ENCODE measurements at regions not wholly inside any gene's neighbourhood (a gene's known extent, or its start where the extent isn't known, plus 50 kb on each side); places are given as distances from the start of the nearest gene placed in this dataset.

DNA sequence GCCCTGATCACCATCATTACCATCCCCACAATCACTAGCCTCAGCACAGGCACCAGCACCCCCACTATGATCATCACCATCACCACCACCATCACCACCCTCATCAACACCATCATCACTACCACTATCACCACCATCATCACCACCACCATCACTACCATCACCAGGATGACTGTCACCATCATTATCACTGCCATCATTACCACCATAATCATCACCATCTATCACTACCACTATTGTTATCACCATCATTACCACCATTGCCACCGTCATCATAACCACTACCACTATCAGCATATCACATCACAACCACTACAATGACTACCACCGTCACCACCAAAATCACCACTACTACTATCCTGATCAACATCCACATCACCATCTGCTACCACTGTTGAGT lies 57.3 kb upstream of the CASZ1 start:
- no peak for TF ChIP-seq RARB (CRISPR knock-in tag; IDR thresholded peaks at IDR 0.05)
- TF ChIP-seq SNAI2 (CRISPR knock-in tag; IDR thresholded peaks at IDR 0.05) = no peak
- TF ChIP-seq ZFP3 (CRISPR knock-in tag; IDR thresholded peaks at IDR 0.05) = no peak
- TF ChIP-seq ARNTL (CRISPR knock-in tag; IDR thresholded peaks at IDR 0.05; ENCODE audit: borderline replicate concordance, low read depth) = no peak
- TF ChIP-seq, protein P1, sequence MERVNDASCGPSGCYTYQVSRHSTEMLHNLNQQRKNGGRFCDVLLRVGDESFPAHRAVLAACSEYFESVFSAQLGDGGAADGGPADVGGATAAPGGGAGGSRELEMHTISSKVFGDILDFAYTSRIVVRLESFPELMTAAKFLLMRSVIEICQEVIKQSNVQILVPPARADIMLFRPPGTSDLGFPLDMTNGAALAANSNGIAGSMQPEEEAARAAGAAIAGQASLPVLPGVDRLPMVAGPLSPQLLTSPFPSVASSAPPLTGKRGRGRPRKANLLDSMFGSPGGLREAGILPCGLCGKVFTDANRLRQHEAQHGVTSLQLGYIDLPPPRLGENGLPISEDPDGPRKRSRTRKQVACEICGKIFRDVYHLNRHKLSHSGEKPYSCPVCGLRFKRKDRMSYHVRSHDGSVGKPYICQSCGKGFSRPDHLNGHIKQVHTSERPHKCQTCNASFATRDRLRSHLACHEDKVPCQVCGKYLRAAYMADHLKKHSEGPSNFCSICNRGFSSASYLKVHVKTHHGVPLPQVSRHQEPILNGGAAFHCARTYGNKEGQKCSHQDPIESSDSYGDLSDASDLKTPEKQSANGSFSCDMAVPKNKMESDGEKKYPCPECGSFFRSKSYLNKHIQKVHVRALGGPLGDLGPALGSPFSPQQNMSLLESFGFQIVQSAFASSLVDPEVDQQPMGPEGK (CRISPR knock-in tag; IDR thresholded peaks at IDR 0.05; ENCODE audit: borderline replicate concordance) = no peak
- no peak for TF ChIP-seq ESRRG (CRISPR knock-in tag; IDR thresholded peaks at IDR 0.05)
- TF ChIP-seq, protein P2, sequence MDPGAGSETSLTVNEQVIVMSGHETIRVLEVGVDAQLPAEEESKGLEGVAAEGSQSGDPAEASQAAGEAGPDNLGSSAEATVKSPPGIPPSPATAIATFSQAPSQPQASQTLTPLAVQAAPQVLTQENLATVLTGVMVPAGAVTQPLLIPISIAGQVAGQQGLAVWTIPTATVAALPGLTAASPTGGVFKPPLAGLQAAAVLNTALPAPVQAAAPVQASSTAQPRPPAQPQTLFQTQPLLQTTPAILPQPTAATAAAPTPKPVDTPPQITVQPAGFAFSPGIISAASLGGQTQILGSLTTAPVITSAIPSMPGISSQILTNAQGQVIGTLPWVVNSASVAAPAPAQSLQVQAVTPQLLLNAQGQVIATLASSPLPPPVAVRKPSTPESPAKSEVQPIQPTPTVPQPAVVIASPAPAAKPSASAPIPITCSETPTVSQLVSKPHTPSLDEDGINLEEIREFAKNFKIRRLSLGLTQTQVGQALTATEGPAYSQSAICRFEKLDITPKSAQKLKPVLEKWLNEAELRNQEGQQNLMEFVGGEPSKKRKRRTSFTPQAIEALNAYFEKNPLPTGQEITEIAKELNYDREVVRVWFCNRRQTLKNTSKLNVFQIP (CRISPR knock-in tag; IDR thresholded peaks at IDR 0.05; ENCODE audit: borderline replicate concordance, low read depth) = no peak
- no peak for TF ChIP-seq ZNF70 (CRISPR knock-in tag; IDR thresholded peaks at IDR 0.05)
- TF ChIP-seq ZFP30 (CRISPR knock-in tag; IDR thresholded peaks at IDR 0.05) = no peak
- TF ChIP-seq ZC3H10 (CRISPR knock-in tag; IDR thresholded peaks at IDR 0.05) = no peak
- TF ChIP-seq, protein P3, sequence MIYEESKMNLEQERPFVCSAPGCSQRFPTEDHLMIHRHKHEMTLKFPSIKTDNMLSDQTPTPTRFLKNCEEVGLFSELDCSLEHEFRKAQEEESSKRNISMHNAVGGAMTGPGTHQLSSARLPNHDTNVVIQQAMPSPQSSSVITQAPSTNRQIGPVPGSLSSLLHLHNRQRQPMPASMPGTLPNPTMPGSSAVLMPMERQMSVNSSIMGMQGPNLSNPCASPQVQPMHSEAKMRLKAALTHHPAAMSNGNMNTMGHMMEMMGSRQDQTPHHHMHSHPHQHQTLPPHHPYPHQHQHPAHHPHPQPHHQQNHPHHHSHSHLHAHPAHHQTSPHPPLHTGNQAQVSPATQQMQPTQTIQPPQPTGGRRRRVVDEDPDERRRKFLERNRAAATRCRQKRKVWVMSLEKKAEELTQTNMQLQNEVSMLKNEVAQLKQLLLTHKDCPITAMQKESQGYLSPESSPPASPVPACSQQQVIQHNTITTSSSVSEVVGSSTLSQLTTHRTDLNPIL (CRISPR knock-in tag; IDR thresholded peaks at IDR 0.05; ENCODE audit: low read depth) = no peak
